Glutamatergic neuron (in vitro differentiated cells): ENCODE measurements at regions not wholly inside any gene's neighbourhood (a gene's known extent, or its start where the extent isn't known, plus 50 kb on each side); places are given as distances from the start of the nearest gene placed in this dataset.
A peak's percentile ranks its signal among the peaks of the same experiment; 100 is the strongest.

Experiments used
- DNase-seq: peaks from one replicate; pipeline ENCODE4 v3.0.0; 2022
- H3K27ac Mint-ChIP-seq: one replicate; pipeline ENCODE4 v1.8.0; 2020; ENCODE audit warnings: mild to moderate bottlenecking, mixed read lengths, inconsistent platforms; ENCODE audit not compliant: unreplicated experiment
- H3K27me3 Mint-ChIP-seq: one replicate; pipeline ENCODE4 v1.8.0; 2020; ENCODE audit warnings: mild to moderate bottlenecking, moderate library complexity, mixed read lengths, inconsistent platforms; ENCODE audit not compliant: unreplicated experiment
- H3K36me3 Mint-ChIP-seq: one replicate; pipeline ENCODE4 v1.8.0; 2020; ENCODE audit warnings: mild to moderate bottlenecking, mixed read lengths, inconsistent platforms; ENCODE audit not compliant: unreplicated experiment
- H3K4me1 Mint-ChIP-seq: one replicate; pipeline ENCODE4 v1.8.0; 2020; ENCODE audit warnings: mild to moderate bottlenecking, low read depth, mixed read lengths, inconsistent platforms; ENCODE audit not compliant: unreplicated experiment
- H3K4me3 Mint-ChIP-seq: one replicate; pipeline ENCODE4 v1.8.0; 2020; ENCODE audit warnings: mild to moderate bottlenecking, mixed read lengths, inconsistent platforms; ENCODE audit not compliant: unreplicated experiment
- H3K9me3 Mint-ChIP-seq: one replicate; pipeline ENCODE4 v1.8.0; 2020; ENCODE audit warnings: mild to moderate bottlenecking, moderate library complexity, mixed read lengths, inconsistent platforms; ENCODE audit not compliant: unreplicated experiment
- CTCF ChIP-seq: fragments of 200-600 bp; sonication (generic); IDR thresholded peaks from one replicate; pipeline ENCODE4 v1.5.0; 2021; ENCODE audit not compliant: partially characterized antibody, unreplicated experiment

GRCh38 chr16:85401370-85401916, 211.7 kb upstream of the GSE1 start:
- Mint-ChIP-seq H3K36me3 (no peaks in the 10 kb centered on the region), H3K4me3 (no peak overlapping the region), H3K4me1 (peaks cover 16% of the 10 kb centered on the region), H3K27me3 (peaks cover 12% of the 10 kb centered on the region), H3K27ac (no peak overlapping the region), H3K9me3 (peaks cover 5% of the 10 kb centered on the region)
- no peak for TF ChIP-seq CTCF
- peak; percentile 11 for DNase-seq

GRCh38 chr16:85401917-85402766, 211.0 kb upstream of the GSE1 start:
- Mint-ChIP-seq H3K36me3 (no peaks in the 10 kb centered on the region), H3K4me3 (no peak overlapping the region), H3K4me1 (peaks cover 12% of the 10 kb centered on the region), H3K27ac (no peak overlapping the region), H3K9me3 (peaks cover 4% of the 10 kb centered on the region), H3K27me3 (peaks cover 10% of the 10 kb centered on the region)
- TF ChIP-seq CTCF = no peak
- peak; percentile 15 for DNase-seq

GRCh38 chr16:85402910-85403692, 210.0 kb upstream of the GSE1 start:
- TF ChIP-seq CTCF = no peak
- peak; percentile 34 for DNase-seq
- peaks cover 10% of the 10 kb centered on the region for H3K27me3 Mint-ChIP-seq
- H3K27ac Mint-ChIP-seq = no peak overlapping the region
- no peak overlapping the region for H3K4me3 Mint-ChIP-seq
- H3K9me3 Mint-ChIP-seq = peaks cover 4% of the 10 kb centered on the region
- peaks cover 10% of the 10 kb centered on the region for H3K4me1 Mint-ChIP-seq
- H3K36me3 Mint-ChIP-seq = no peaks in the 10 kb centered on the region

GRCh38 chr16:85403693-85404092, 209.4 kb upstream of the GSE1 start:
- H3K36me3 Mint-ChIP-seq = no peaks in the 10 kb centered on the region
- no peak for TF ChIP-seq CTCF
- DNase-seq = peak; percentile 14
- no peak overlapping the region for H3K4me3 Mint-ChIP-seq
- peaks cover 4% of the 10 kb centered on the region for H3K27me3 Mint-ChIP-seq
- no peak overlapping the region for H3K27ac Mint-ChIP-seq
- H3K9me3 Mint-ChIP-seq = no peaks in the 10 kb centered on the region
- peaks cover 6% of the 10 kb centered on the region for H3K4me1 Mint-ChIP-seq
